ENCODE measurements at regions not wholly inside any gene's neighbourhood (a gene's known extent, or its start where the extent isn't known, plus 50 kb on each side); places are given as distances from the start of the nearest gene placed in this dataset.
"Not testable (repeated sequence)": the region's sequence is repeated elsewhere in the genome, so short reads cannot be mapped to it uniquely, and the experiment has no call there.

GRCh38 chr2:35818359-35818758 lies 537.2 kb upstream of the CRIM1 start:
- TF ChIP-seq CTCF, POLR2A (IDR thresholded peaks at IDR 0.05): not testable (repeated sequence)
